ENCODE measurements at regions not wholly inside any gene's neighbourhood (a gene's known extent, or its start where the extent isn't known, plus 50 kb on each side); places are given as distances from the start of the nearest gene placed in this dataset.

DNA sequence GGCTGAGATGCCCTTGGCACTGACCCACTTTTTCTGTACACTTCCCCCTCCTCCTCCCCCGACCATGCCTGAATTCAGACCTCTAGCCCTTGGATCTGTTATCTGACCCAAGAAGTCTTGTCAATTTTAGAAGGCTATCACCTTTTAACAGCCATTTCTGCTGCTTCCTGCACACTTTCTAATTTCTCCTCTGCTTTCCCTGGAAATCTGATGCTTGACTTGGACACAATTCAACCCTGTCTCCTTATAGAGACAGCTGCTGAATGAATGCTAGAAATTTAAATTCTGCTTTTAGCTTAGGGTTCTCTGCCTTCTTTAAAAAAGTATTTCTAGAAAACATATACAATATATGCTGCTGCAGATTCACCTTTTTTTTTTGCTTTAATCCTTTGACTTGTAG lies 417.9 kb upstream of the KLF6 start:
- TF ChIP-seq, protein P1, sequence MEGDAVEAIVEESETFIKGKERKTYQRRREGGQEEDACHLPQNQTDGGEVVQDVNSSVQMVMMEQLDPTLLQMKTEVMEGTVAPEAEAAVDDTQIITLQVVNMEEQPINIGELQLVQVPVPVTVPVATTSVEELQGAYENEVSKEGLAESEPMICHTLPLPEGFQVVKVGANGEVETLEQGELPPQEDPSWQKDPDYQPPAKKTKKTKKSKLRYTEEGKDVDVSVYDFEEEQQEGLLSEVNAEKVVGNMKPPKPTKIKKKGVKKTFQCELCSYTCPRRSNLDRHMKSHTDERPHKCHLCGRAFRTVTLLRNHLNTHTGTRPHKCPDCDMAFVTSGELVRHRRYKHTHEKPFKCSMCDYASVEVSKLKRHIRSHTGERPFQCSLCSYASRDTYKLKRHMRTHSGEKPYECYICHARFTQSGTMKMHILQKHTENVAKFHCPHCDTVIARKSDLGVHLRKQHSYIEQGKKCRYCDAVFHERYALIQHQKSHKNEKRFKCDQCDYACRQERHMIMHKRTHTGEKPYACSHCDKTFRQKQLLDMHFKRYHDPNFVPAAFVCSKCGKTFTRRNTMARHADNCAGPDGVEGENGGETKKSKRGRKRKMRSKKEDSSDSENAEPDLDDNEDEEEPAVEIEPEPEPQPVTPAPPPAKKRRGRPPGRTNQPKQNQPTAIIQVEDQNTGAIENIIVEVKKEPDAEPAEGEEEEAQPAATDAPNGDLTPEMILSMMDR (IDR thresholded peaks at IDR 0.05; ENCODE audit: low read depth, low read length, poor library complexity, severe bottlenecking), result no peak
- TF ChIP-seq EZH2phosphoT487 (IDR thresholded peaks at IDR 0.05; ENCODE audit: borderline replicate concordance, low read length), result no peak
